MM.1S (cell line): ENCODE measurements at regions not wholly inside any gene's neighbourhood (a gene's known extent, or its start where the extent isn't known, plus 50 kb on each side); places are given as distances from the start of the nearest gene placed in this dataset.

Source experiments
- CTCF ChIP-seq: fragments of 300-600 bp; sonication (generic); IDR thresholded peaks from 2 replicates; pipeline ENCODE4 v1.5.1; 2016; ENCODE audit warnings: antibody characterized with exemption, low read length, mixed read lengths
- EZH2 ChIP-seq: fragments of 300-600 bp; sonication (generic); optimal IDR thresholded peaks from 2 replicates; pipeline ENCODE3; 2017; ENCODE audit warnings: low read depth, mild to moderate bottlenecking, antibody characterized with exemption, low read length, mixed read lengths
- EZH2phosphoT487 ChIP-seq: fragments of 300-600 bp; sonication (generic); IDR thresholded peaks from 2 replicates; pipeline ENCODE4 v1.6.1; 2018; ENCODE audit warnings: antibody characterized with exemption, low read length

DNA sequence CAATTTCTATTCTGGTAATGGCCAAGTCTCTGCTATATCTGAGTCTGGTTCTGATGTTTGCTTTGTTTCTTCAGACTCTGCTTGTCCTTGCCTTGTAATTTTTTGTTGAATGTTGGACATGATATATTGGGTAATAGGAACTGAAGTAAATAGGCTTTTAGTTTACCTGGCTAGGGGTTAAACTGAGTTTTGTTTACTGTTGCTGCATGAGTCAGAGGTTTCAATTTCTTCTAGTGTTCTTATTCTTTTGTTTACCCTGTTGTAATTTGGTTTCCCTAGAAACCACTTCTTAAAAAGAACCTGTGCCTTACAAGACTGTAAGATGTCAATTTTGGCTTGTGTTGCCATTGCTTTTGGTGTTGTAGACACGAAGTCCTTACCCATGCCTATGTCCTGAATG lies 285.0 kb upstream of the KCNH7 start:
- TF ChIP-seq CTCF (no peak), EZH2 (no peak), EZH2phosphoT487 (no peak)
